ENCODE measurements at regions not wholly inside any gene's neighbourhood (a gene's known extent, or its start where the extent isn't known, plus 50 kb on each side); places are given as distances from the start of the nearest gene placed in this dataset.

DNA sequence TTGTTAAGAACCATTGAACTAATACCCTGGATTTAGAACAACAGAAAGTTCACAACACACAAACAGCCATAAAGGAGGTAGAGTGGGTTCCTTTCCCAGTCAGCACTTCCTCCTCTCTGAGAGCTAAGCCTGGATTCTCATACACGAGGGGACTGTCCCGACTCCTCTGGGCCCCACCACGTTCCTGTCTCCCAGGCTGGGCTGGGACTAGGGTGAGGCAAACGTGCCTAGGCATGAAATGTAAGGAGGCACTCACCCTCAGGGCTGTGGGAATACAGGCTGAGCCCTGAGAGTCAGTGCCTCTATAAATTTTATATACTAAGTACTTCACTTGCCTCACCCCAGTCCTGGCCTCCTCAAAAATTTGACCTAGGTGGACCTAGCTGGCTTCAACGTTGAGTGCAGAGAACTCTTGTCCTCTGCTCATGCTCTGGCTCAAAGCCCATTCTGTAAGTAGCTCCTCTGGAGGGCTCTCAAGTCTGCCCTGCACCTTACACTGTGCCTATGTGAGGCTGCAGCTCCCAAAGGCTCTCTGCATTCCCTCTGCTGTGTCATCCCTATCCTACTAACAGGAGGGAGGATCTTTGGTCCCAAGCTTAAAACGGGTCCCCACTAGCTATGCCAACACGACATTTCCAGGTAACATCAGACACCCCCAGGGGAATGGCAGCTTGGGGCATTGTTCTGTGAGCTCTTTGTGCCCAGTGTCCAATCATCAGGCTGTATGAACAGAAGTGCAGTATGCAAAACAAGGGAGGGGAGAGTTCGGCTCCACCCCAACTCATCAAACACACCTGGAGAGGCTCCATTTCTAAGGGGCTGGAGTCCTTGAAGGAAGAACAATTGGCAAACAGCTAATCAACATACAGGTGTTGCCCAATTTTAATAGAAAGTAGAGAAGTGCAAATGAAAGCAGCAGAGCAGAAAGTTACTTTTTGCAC is 233.2 kb downstream of the RPLP1 start:
- Histone ChIP-seq H3K4me3 (ENCODE audit: low read depth, low read length) (no peak overlapping the region), H3K27ac (ENCODE audit: low read depth) (no peak overlapping the region), H3K36me3 (ENCODE audit: insufficient read depth) (no peaks in the 10 kb centered on the region), H3K4me1 (ENCODE audit: insufficient read depth) (no peaks in the 10 kb centered on the region)
- 57% methylated on average over 8 of the region's 8 CpGs for WGBS
- DNase-seq (ENCODE audit: extremely low spot score) = no peak

DNA sequence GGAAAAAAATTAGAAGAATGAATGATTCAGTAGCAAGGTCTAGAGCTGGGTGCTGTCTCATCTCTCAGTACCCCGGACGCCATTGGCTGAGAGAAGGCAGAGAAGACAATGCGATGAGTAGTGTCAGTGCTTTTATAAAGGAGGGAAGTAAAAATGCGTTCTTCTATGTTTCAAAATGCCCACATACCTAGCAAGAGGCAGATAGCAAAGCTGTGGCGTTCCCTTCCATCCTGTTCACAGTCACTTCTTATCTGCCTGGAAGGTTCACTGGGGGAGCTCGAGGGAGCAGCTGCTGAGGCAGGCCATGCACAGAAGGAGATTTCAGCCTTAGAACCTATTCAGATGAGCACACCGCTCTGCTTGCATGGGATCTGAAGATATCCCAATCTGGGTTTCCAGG is 234.0 kb downstream of the RPLP1 start:
- WGBS = 59% methylated on average over 7 of the region's 7 CpGs
- Histone ChIP-seq H3K4me3 (ENCODE audit: low read depth, low read length) (no peak overlapping the region), H3K36me3 (ENCODE audit: insufficient read depth) (no peaks in the 10 kb centered on the region), H3K27ac (ENCODE audit: low read depth) (no peak overlapping the region), H3K4me1 (ENCODE audit: insufficient read depth) (no peaks in the 10 kb centered on the region)
- no peak for DNase-seq (ENCODE audit: extremely low spot score)

- Histone ChIP-seq H3K36me3 (ENCODE audit: insufficient read depth) (no peaks in the 10 kb centered on the region), H3K27ac (ENCODE audit: low read depth) (no peak overlapping the region), H3K4me3 (ENCODE audit: low read depth, low read length) (no peak overlapping the region), H3K4me1 (ENCODE audit: insufficient read depth) (no peaks in the 10 kb centered on the region)
- 100% methylated on average over 1 of the region's 1 CpG for WGBS
- DNase-seq (ENCODE audit: extremely low spot score) = no peak
These were observed 236.5 kb downstream of the RPLP1 start for GRCh38 chr15:69689133-69689532.

DNA sequence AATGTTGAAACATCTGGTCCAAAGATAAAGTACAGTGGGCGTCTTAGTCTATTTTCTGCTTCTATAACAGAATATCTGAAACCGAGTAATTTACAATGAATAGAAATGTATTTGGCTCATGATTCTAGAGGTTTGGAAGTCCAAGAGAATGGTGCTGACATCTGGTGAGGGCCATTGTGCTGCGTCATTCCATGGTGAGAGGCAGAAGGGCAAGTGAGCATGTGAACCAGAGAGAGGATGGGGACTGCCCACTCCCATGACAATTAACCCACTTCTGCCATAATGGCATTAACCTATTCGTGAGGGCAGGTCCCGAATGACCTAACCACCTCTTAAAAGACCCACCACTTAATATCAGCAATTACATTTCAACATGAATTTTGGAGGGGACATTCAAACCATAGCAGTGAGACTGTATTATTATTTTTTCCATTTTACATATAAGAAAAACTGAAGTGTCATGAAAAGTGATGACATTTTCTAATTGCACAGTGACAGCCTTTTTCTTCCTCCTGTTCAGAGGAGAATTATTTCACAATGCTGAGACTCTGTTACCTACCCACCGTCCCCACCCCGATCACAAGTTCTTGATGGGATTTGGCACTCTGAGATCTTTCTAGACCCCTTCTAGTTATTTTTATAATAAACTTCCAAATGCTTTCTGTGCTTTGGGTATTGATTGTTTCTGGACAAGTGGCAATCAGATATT is 238.8 kb downstream of the RPLP1 start:
- no peak overlapping the region for H3K4me3 ChIP-seq (ENCODE audit: low read depth, low read length)
- H3K4me1 ChIP-seq (ENCODE audit: insufficient read depth) = no peaks in the 10 kb centered on the region
- 80% methylated on average over 7 of the region's 7 CpGs for WGBS
- DNase-seq (ENCODE audit: extremely low spot score) = no peak
- no peaks in the 10 kb centered on the region for H3K36me3 ChIP-seq (ENCODE audit: insufficient read depth)
- H3K27ac ChIP-seq (ENCODE audit: low read depth) = no peak overlapping the region

DNA sequence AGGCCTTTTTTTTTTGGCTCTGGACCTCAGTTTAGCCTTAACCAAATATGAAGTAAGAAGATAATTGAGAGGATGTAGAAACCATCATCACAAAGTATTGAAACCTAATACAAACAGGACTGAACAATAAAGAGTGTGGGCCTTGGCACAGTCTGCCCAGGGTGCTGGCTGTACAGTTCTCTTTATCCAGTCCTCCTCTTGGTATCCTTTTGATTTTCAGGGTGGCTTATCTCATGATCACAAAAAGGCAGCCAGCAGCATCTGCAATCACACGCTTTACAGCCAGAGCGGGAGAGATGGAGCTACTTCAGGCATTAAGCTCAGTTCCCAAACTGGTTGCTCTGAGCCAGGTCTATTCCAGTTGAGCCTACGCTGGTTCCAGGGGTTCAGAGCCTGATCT is 239.7 kb downstream of the RPLP1 start:
- Histone ChIP-seq H3K4me3 (ENCODE audit: low read depth, low read length) (no peak overlapping the region), H3K36me3 (ENCODE audit: insufficient read depth) (no peaks in the 10 kb centered on the region), H3K27ac (ENCODE audit: low read depth) (no peak overlapping the region), H3K4me1 (ENCODE audit: insufficient read depth) (no peaks in the 10 kb centered on the region)
- 80% methylated on average over 3 of the region's 3 CpGs for WGBS
- DNase-seq (ENCODE audit: extremely low spot score) = no peak

DNA sequence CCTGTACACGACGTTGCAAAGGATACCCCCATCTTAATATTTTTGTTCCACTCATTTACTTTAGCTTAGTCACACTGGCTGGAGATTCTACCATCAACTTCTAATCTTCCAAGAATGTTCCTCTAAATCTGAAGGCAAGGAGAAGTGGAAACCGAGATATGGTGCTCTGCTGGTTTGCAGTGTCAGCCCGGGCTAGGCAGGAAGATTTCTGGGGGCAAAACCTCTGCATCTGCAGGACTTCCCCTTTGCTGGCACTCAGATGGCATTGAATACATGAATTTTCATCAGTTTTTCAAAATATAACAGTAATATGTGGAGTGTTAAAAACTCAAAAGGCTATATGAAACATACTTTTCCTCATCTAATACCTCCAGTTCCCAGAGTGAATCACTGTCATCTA is 240.4 kb downstream of the RPLP1 start:
- WGBS = 82% methylated on average over 4 of the region's 4 CpGs
- Histone ChIP-seq H3K4me1 (ENCODE audit: insufficient read depth) (no peaks in the 10 kb centered on the region), H3K36me3 (ENCODE audit: insufficient read depth) (no peaks in the 10 kb centered on the region), H3K27ac (ENCODE audit: low read depth) (no peak overlapping the region), H3K4me3 (ENCODE audit: low read depth, low read length) (no peak overlapping the region)
- no peak for DNase-seq (ENCODE audit: extremely low spot score)

- no peak for DNase-seq (ENCODE audit: extremely low spot score)
- 67% methylated on average over 3 of the region's 3 CpGs for WGBS
These were observed 244.3 kb downstream of the RPLP1 start for GRCh38 chr15:69696946-69697345.

DNA sequence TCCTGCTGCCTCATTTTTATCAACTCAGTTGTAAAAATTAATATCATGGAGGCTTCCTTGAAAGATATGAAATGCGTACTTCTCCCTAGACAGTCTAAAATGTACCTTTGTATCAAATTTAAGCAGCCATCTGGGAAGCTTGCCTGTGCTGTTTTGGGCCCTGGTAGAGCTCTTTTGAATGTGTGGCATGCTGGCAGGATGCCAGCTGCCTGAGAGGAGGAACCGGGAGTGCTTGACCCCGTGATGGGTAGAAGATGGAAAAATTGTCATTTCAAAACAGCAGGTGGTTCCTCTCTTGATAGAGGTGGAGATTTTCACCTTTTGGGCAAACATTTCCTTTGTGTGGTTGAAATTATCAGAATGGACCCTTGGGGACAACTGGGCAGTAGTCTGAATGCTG is 245.3 kb downstream of the RPLP1 start:
- no peak for DNase-seq (ENCODE audit: extremely low spot score)
- Histone ChIP-seq H3K4me1 (ENCODE audit: insufficient read depth) (no peaks in the 10 kb centered on the region), H3K36me3 (ENCODE audit: insufficient read depth) (no peaks in the 10 kb centered on the region), H3K4me3 (ENCODE audit: low read depth, low read length) (no peak overlapping the region), H3K27ac (ENCODE audit: low read depth) (no peak overlapping the region)
- 35% methylated on average over 3 of the region's 3 CpGs for WGBS

More at GRCh38 chr15:69696946-69697345, 244.3 kb downstream of the RPLP1 start:
- Histone ChIP-seq H3K4me1 (ENCODE audit: insufficient read depth) (no peaks in the 10 kb centered on the region), H3K36me3 (ENCODE audit: insufficient read depth) (no peaks in the 10 kb centered on the region), H3K27ac (ENCODE audit: low read depth) (no peak overlapping the region), H3K4me3 (ENCODE audit: low read depth, low read length) (no peak overlapping the region)

DNA sequence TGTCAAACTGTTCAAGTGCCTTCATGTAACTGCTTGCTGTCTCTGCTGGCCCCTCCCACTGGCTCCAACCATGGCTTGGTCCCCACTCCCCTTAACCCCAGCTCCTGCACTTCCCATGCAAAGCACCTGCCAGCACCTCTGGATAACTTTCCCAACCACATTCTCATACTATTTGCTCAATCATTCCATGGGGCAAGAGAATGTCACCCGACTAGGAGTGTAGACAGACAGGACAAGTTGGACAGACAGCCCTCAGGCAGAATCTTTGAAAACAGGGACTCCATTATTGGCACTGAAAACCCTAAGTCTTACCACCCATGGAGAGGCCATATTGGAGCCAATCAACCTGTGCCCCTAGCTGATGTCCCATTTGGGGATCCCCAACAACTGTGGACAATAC is 246.5 kb downstream of the RPLP1 start:
- Histone ChIP-seq H3K4me3 (ENCODE audit: low read depth, low read length) (no peak overlapping the region), H3K27ac (ENCODE audit: low read depth) (no peak overlapping the region), H3K4me1 (ENCODE audit: insufficient read depth) (no peaks in the 10 kb centered on the region), H3K36me3 (ENCODE audit: insufficient read depth) (no peaks in the 10 kb centered on the region)
- 73% methylated on average over 1 of the region's 1 CpG for WGBS
- DNase-seq (ENCODE audit: extremely low spot score) = no peak

GRCh38 chr15:69700380-69700779 is 247.8 kb downstream of the RPLP1 start:
- Histone ChIP-seq H3K36me3 (ENCODE audit: insufficient read depth) (no peaks in the 10 kb centered on the region), H3K4me3 (ENCODE audit: low read depth, low read length) (no peak overlapping the region), H3K4me1 (ENCODE audit: insufficient read depth) (no peaks in the 10 kb centered on the region), H3K27ac (ENCODE audit: low read depth) (no peak overlapping the region)
- no peak for DNase-seq (ENCODE audit: extremely low spot score)
- 95% methylated on average over 3 of the region's 3 CpGs for WGBS

DNA sequence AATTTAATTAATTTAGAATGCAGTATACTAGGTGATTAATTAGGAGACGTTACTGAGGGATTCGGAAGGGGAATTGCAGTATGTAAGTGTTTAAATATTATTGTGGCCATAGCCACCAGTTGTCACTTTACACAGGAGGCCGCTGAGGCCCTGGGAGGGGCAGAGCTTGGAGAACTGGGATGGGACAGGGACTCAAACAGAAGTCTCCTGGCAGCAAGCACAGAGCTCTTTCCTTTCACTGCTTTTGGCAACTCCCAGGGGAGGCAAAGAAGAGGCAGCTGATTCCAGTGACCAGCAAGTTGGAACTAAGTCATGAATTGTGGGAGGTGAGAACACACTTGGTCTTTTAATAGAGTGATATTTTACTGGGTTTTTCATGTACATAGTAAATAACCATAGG is 248.6 kb downstream of the RPLP1 start:
- Histone ChIP-seq H3K36me3 (ENCODE audit: insufficient read depth) (no peaks in the 10 kb centered on the region), H3K4me1 (ENCODE audit: insufficient read depth) (no peaks in the 10 kb centered on the region), H3K4me3 (ENCODE audit: low read depth, low read length) (no peak overlapping the region), H3K27ac (ENCODE audit: low read depth) (no peak overlapping the region)
- DNase-seq (ENCODE audit: extremely low spot score) = no peak
- 87% methylated on average over 3 of the region's 3 CpGs for WGBS

GRCh38 chr15:69703532-69704187 is 251.0 kb downstream of the RPLP1 start:
- no peaks in the 10 kb centered on the region for H3K36me3 ChIP-seq (ENCODE audit: insufficient read depth)
- no peak overlapping the region for H3K27ac ChIP-seq (ENCODE audit: low read depth)
- DNase-seq (ENCODE audit: extremely low spot score) = peak; percentile 36
- no peaks in the 10 kb centered on the region for H3K4me1 ChIP-seq (ENCODE audit: insufficient read depth)
- WGBS = 25% methylated on average over 9 of the region's 9 CpGs
- no peak overlapping the region for H3K4me3 ChIP-seq (ENCODE audit: low read depth, low read length)

- no peak for DNase-seq (ENCODE audit: extremely low spot score)
- no peak overlapping the region for H3K4me3 ChIP-seq (ENCODE audit: low read depth, low read length)
- no peak overlapping the region for H3K27ac ChIP-seq (ENCODE audit: low read depth)
- H3K4me1 ChIP-seq (ENCODE audit: insufficient read depth) = no peaks in the 10 kb centered on the region
- WGBS = 51% methylated on average over 3 of the region's 3 CpGs
- no peaks in the 10 kb centered on the region for H3K36me3 ChIP-seq (ENCODE audit: insufficient read depth)
These were observed 251.6 kb downstream of the RPLP1 start for GRCh38 chr15:69704229-69704628.

DNA sequence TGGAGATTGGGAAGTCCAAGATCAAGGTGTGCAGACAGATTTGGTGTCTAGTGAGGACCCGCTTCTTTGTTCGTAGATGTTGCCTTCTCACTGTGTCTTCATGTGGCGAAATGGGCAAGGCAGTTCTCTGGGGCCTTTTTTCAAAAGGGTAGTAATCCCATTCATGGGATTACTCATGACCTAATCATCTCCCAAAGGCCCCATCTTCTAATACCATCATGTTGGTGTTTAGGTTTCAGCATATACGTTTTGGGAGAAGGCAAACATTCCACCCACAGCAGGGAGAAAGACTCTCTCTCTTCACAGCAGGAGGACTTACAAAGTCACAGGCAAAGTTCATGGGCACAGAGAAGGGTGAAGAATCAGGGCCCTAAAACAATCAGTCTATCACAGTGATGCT is 252.1 kb downstream of the RPLP1 start:
- 92% methylated on average over 4 of the region's 4 CpGs for WGBS
- H3K36me3 ChIP-seq (ENCODE audit: insufficient read depth) = no peaks in the 10 kb centered on the region
- H3K27ac ChIP-seq (ENCODE audit: low read depth) = no peak overlapping the region
- no peak overlapping the region for H3K4me3 ChIP-seq (ENCODE audit: low read depth, low read length)
- no peak for DNase-seq (ENCODE audit: extremely low spot score)
- H3K4me1 ChIP-seq (ENCODE audit: insufficient read depth) = no peaks in the 10 kb centered on the region

All from urinary bladder (tissue), 3 donors.